ENCODE measurements at regions not wholly inside any gene's neighbourhood (a gene's known extent, or its start where the extent isn't known, plus 50 kb on each side); places are given as distances from the start of the nearest gene placed in this dataset.

DNA sequence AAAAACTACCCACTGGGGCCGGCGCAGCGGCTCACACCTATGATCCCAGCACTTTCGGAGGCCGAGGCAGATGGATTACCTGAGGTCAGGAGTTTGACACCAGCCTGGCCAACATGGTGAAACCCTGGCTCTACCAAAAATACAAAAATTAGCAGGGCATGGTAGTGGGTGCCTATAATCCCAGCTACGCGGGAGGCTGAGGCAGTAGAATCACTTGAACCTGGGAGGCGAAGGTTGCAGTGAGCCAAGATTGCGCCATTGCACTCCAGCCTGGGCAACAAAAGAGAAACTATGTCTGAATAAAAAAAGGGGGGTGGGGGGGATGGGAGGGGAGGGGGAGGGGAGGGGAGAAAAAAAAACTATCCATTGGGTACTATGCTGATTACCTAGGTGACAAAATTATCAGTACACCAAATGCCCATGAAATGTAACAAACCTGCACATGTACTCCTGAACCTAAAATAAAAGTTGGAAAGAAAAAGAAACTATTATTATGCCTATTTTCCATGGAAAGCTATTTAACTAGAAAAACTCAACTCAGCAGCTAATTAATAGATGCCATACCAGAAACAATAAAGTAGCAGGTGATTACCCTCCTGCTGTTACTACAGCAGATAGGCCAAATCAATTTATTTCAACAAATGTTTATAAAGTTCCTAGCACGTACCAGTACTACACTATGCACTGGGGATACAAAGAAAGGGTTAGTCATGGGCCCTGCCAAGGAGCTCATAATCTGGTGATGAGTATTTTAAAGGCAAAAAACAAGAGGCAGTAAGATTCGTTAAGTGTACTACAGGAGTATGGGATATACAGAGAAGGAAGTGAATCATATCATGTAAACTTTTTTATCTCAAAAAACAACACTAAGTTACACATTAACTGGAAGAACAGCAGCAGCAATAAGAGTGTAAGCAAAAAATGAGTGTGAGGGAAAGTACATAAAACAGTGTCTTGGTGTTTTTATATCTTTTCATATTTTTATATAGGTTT is 112.8 kb upstream of the SLC39A10 start:
- no peaks in the 10 kb centered on the region for H3F3A ChIP-seq (ENCODE audit: insufficient read depth, low read depth)
- no peaks in the 10 kb centered on the region for H3K4me1 ChIP-seq (replicated peaks; ENCODE audit: insufficient read depth)
- H3K27me3 ChIP-seq (ENCODE audit: insufficient read depth, low read depth): no peaks in the 10 kb centered on the region
- TF ChIP-seq, protein P1, sequence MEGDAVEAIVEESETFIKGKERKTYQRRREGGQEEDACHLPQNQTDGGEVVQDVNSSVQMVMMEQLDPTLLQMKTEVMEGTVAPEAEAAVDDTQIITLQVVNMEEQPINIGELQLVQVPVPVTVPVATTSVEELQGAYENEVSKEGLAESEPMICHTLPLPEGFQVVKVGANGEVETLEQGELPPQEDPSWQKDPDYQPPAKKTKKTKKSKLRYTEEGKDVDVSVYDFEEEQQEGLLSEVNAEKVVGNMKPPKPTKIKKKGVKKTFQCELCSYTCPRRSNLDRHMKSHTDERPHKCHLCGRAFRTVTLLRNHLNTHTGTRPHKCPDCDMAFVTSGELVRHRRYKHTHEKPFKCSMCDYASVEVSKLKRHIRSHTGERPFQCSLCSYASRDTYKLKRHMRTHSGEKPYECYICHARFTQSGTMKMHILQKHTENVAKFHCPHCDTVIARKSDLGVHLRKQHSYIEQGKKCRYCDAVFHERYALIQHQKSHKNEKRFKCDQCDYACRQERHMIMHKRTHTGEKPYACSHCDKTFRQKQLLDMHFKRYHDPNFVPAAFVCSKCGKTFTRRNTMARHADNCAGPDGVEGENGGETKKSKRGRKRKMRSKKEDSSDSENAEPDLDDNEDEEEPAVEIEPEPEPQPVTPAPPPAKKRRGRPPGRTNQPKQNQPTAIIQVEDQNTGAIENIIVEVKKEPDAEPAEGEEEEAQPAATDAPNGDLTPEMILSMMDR (conservative IDR thresholded peaks at IDR 0.05): no peak
- no peak for TF ChIP-seq EZH2 (IDR thresholded peaks at IDR 0.05; ENCODE audit: low read depth)
- no peak overlapping the region for H3K4me3 ChIP-seq
- no peak overlapping the region for H2AFZ ChIP-seq
- POLR2A ChIA-PET (ENCODE audit: unreplicated experiment): interaction anchor here (0.7 kb wide), 1 partner anchor 17 kb away, joined by 6 read pairs; no protein-coding TSS in a partner anchor
- H3K4me2 ChIP-seq: no peak overlapping the region
- no peaks in the 10 kb centered on the region for H3K9me2 ChIP-seq (ENCODE audit: insufficient read depth)
- CTCF ChIA-PET: no interaction called here
- intact Hi-C loops (cut with micrococcal nuclease; ENCODE audit: unreplicated experiment): no loop called here
- no peaks in the 10 kb centered on the region for H3K79me2 ChIP-seq (ENCODE audit: low read depth)
- no peaks in the 10 kb centered on the region for H3K9me3 ChIP-seq (ENCODE audit: insufficient read depth, low read depth)
- H4K20me1 ChIP-seq (ENCODE audit: insufficient read depth): no peaks in the 10 kb centered on the region
- DNase-seq: no peak
- no peak overlapping the region for H3K27ac ChIP-seq
- no peaks in the 10 kb centered on the region for H3K36me3 ChIP-seq (ENCODE audit: low read depth)
- no TSS peak for BruUV-seq (replicated peaks)

DNA sequence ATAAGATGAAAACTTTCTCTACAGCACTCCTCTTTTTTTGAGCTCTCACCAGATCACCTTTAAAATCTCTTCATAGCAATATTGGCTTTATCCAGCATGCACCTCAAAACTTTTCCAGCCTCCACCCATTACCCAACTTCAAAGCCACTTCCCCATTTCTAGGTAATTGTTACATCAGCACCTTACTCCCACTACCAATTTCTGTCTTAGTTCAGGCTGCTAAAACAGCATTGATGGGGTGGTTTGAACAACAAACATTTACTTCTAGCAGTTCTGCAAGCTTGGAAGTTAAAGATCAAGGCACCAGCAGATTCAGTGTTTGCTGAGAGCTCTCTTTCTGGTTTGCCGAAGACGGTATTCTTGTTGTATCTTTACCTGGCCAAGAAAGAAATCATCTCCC is 114.0 kb upstream of the SLC39A10 start:
- Histone ChIP-seq H3K79me2 (ENCODE audit: low read depth) (no peaks in the 10 kb centered on the region), H3K4me2 (no peak overlapping the region), H3K9me2 (ENCODE audit: insufficient read depth) (no peaks in the 10 kb centered on the region), H3K4me1 (replicated peaks; ENCODE audit: insufficient read depth) (no peaks in the 10 kb centered on the region), H2AFZ (no peak overlapping the region), H3K36me3 (ENCODE audit: low read depth) (no peaks in the 10 kb centered on the region), H4K20me1 (ENCODE audit: insufficient read depth) (no peaks in the 10 kb centered on the region), H3K9me3 (ENCODE audit: insufficient read depth, low read depth) (no peaks in the 10 kb centered on the region), H3K4me3 (no peak overlapping the region), H3F3A (ENCODE audit: insufficient read depth, low read depth) (no peaks in the 10 kb centered on the region), H3K27me3 (ENCODE audit: insufficient read depth, low read depth) (no peaks in the 10 kb centered on the region), H3K27ac (no peak overlapping the region)
- intact Hi-C loops (cut with micrococcal nuclease; ENCODE audit: unreplicated experiment): no loop called here
- no TSS peak for BruUV-seq (replicated peaks)
- TF ChIP-seq, protein P1 (conservative IDR thresholded peaks at IDR 0.05): no peak
- TF ChIP-seq EZH2 (IDR thresholded peaks at IDR 0.05; ENCODE audit: low read depth): no peak
- DNase-seq: no peak
- ChIA-PET CTCF (no interaction called here), POLR2A (ENCODE audit: unreplicated experiment) (no interaction called here)

DNA sequence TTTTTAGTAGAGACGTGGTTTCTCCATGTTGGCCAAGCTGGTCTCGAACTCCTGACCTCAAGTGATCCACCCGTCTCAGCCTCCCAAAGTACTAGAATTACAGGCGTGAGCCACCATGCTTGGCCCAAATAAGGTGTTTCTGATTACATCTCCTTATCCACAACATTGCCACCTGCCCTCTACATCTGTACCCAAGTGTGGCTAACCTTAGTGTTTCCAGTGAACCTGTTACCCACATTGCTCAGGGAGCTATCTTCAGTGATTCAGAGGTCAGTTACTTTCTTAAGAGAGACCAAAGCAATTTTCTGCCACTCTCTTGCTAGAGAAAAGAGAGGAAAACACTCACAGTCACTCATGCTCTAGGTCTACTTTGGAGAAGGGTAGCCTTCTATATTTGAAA is 115.0 kb upstream of the SLC39A10 start:
- H3K27ac ChIP-seq: no peak overlapping the region
- POLR2A ChIA-PET (ENCODE audit: unreplicated experiment): no interaction called here

More for the DNA sequence above, 115.0 kb upstream of the SLC39A10 start:
- H3K79me2 ChIP-seq (ENCODE audit: low read depth): no peaks in the 10 kb centered on the region
- H3K36me3 ChIP-seq (ENCODE audit: low read depth): no peaks in the 10 kb centered on the region
- intact Hi-C loops (cut with micrococcal nuclease; ENCODE audit: unreplicated experiment): no loop called here
- TF ChIP-seq, protein P1 (conservative IDR thresholded peaks at IDR 0.05): no peak
- no peak for TF ChIP-seq EZH2 (IDR thresholded peaks at IDR 0.05; ENCODE audit: low read depth)
- no peaks in the 10 kb centered on the region for H3K9me3 ChIP-seq (ENCODE audit: insufficient read depth, low read depth)
- no TSS peak for BruUV-seq (replicated peaks)
- no peaks in the 10 kb centered on the region for H3K4me1 ChIP-seq (replicated peaks; ENCODE audit: insufficient read depth)
- no peaks in the 10 kb centered on the region for H4K20me1 ChIP-seq (ENCODE audit: insufficient read depth)
- H3K4me2 ChIP-seq: no peak overlapping the region
- no peaks in the 10 kb centered on the region for H3K9me2 ChIP-seq (ENCODE audit: insufficient read depth)
- H3K4me3 ChIP-seq: no peak overlapping the region
- H3K27me3 ChIP-seq (ENCODE audit: insufficient read depth, low read depth): no peaks in the 10 kb centered on the region
- H3F3A ChIP-seq (ENCODE audit: insufficient read depth, low read depth): no peaks in the 10 kb centered on the region
- no peak for DNase-seq
- CTCF ChIA-PET: no interaction called here
- H2AFZ ChIP-seq: no peak overlapping the region

All from PC-9 (cell line).